ENCODE measurements at regions not wholly inside any gene's neighbourhood (a gene's known extent, or its start where the extent isn't known, plus 50 kb on each side); places are given as distances from the start of the nearest gene placed in this dataset.

GRCh38 chrX:40485102-40485826 is 95.5 kb upstream of the ATP6AP2 start:
- Mint-ChIP-seq H3K27ac (no peak overlapping the region), H3K27me3 (no peaks in the 10 kb centered on the region), H3K36me3 (ENCODE audit: low read depth) (no peaks in the 10 kb centered on the region), H3K9me3 (no peaks in the 10 kb centered on the region), H3K4me1 (ENCODE audit: low read depth) (peaks cover 6% of the 10 kb centered on the region), H3K4me3 (no peak overlapping the region)
- no peak overlapping the region for H3K27ac ChIP-seq (ENCODE audit: low read depth in 1 of 2, low read length in 2 of 2)
- no peak overlapping the region for H3K4me3 ChIP-seq (ENCODE audit: low read length)
- H3K27me3 ChIP-seq (ENCODE audit: control insufficient read depth in 1 of 2, insufficient read depth in 2 of 2, low read length in 2 of 2): no peaks in the 10 kb centered on the region
- ChIA-PET POLR2A (no interaction called here), CTCF (no interaction called here)
- H3K4me1 ChIP-seq (ENCODE audit: insufficient read depth, low read length): peaks cover 5% of the 10 kb centered on the region
- H3K9me3 ChIP-seq (ENCODE audit: control insufficient read depth in 1 of 2, insufficient read depth in 1 of 2, low read length in 2 of 2): no peaks in the 10 kb centered on the region
- no peak for ATAC-seq (ENCODE audit: poor library complexity)
- no peaks in the 10 kb centered on the region for H3K36me3 ChIP-seq (ENCODE audit: insufficient read depth, low read length)
- intact Hi-C loops (cut with DNase I, micrococcal nuclease): no loop called here
- no peak for TF ChIP-seq CTCF (IDR thresholded peaks at IDR 0.05)
- no peak for DNase-seq

- CTCF ChIA-PET: no interaction called here
- ATAC-seq (ENCODE audit: poor library complexity) (no peak), DNase-seq (no peak)
- Histone ChIP-seq H3K36me3 (ENCODE audit: insufficient read depth, low read length) (no peaks in the 10 kb centered on the region), H3K9me3 (ENCODE audit: control insufficient read depth in 1 of 2, insufficient read depth in 1 of 2, low read length in 2 of 2) (no peaks in the 10 kb centered on the region), H3K4me3 (ENCODE audit: low read length) (no peak overlapping the region), H3K4me1 (ENCODE audit: insufficient read depth, low read length) (peaks cover 5% of the 10 kb centered on the region), H3K27me3 (ENCODE audit: control insufficient read depth in 1 of 2, insufficient read depth in 2 of 2, low read length in 2 of 2) (no peaks in the 10 kb centered on the region), H3K27ac (ENCODE audit: low read depth in 1 of 2, low read length in 2 of 2) (no peak overlapping the region)
- no peak overlapping the region for H3K27ac Mint-ChIP-seq
- intact Hi-C loops (cut with DNase I, micrococcal nuclease): no loop called here
- H3K36me3 Mint-ChIP-seq (ENCODE audit: low read depth): no peaks in the 10 kb centered on the region
- TF ChIP-seq CTCF (IDR thresholded peaks at IDR 0.05): no peak
- no peak overlapping the region for H3K4me3 Mint-ChIP-seq
- H3K4me1 Mint-ChIP-seq (ENCODE audit: low read depth): peaks cover 6% of the 10 kb centered on the region
- no peaks in the 10 kb centered on the region for H3K9me3 Mint-ChIP-seq
- H3K27me3 Mint-ChIP-seq: no peaks in the 10 kb centered on the region
- POLR2A ChIA-PET: no interaction called here
Measured at GRCh38 chrX:40484408-40485091, 96.2 kb upstream of the ATP6AP2 start.

GRCh38 chrX:40483502-40483901 is 97.3 kb upstream of the ATP6AP2 start:
- H3K27me3 ChIP-seq (ENCODE audit: control insufficient read depth in 1 of 2, insufficient read depth in 2 of 2, low read length in 2 of 2): no peaks in the 10 kb centered on the region
- no peaks in the 10 kb centered on the region for H3K9me3 ChIP-seq (ENCODE audit: control insufficient read depth in 1 of 2, insufficient read depth in 1 of 2, low read length in 2 of 2)
- H3K27ac ChIP-seq (ENCODE audit: low read depth in 1 of 2, low read length in 2 of 2): no peak overlapping the region
- ChIA-PET POLR2A (no interaction called here), CTCF (no interaction called here)
- Mint-ChIP-seq H3K27ac (no peak overlapping the region), H3K36me3 (ENCODE audit: low read depth) (no peaks in the 10 kb centered on the region), H3K9me3 (no peaks in the 10 kb centered on the region), H3K4me1 (ENCODE audit: low read depth) (peaks cover 6% of the 10 kb centered on the region), H3K27me3 (no peaks in the 10 kb centered on the region), H3K4me3 (no peak overlapping the region)
- intact Hi-C loops (cut with DNase I, micrococcal nuclease): no loop called here
- TF ChIP-seq CTCF (IDR thresholded peaks at IDR 0.05): no peak
- DNase-seq: peak in 1 of 14 experiments; percentile 21
- peaks cover 5% of the 10 kb centered on the region for H3K4me1 ChIP-seq (ENCODE audit: insufficient read depth, low read length)
- H3K4me3 ChIP-seq (ENCODE audit: low read length): no peak overlapping the region
- ATAC-seq (ENCODE audit: poor library complexity): no peak
- no peaks in the 10 kb centered on the region for H3K36me3 ChIP-seq (ENCODE audit: insufficient read depth, low read length)
